ENCODE measurements at regions not wholly inside any gene's neighbourhood (a gene's known extent, or its start where the extent isn't known, plus 50 kb on each side); places are given as distances from the start of the nearest gene placed in this dataset.
"Not testable (repeated sequence)": the region's sequence is repeated elsewhere in the genome, so short reads cannot be mapped to it uniquely, and the experiment has no call there.

GRCh38 chr2:134027980-134028379 lies 225.9 kb upstream of the MGAT5 start:
- TF ChIP-seq CTCF (IDR thresholded peaks at IDR 0.05; ENCODE audit: insufficient read depth, low read length, missing control alignments) = no peak
- CTCF ChIA-PET = interaction anchor here (0.7 kb wide), 1 partner anchor 8 kb away, joined by 3 read pairs; no protein-coding TSS in a partner anchor
- POLR2A ChIA-PET = no interaction called here
- H3K4me3 ChIP-seq (ENCODE audit: low read depth, low read length) = no peak overlapping the region
- DNase-seq (ENCODE audit: low read depth, low spot score) = no peak

- no peak for TF ChIP-seq CTCF (IDR thresholded peaks at IDR 0.05; ENCODE audit: insufficient read depth, low read length, missing control alignments)
- POLR2A ChIA-PET = no interaction called here
- no peak overlapping the region for H3K4me3 ChIP-seq (ENCODE audit: low read depth, low read length)
- no peak for DNase-seq (ENCODE audit: low read depth, low spot score)
- CTCF ChIA-PET = no interaction called here
Observed at GRCh38 chr2:134029418-134029817, 224.5 kb upstream of the MGAT5 start.

GRCh38 chr2:134031539-134031938 lies 222.3 kb upstream of the MGAT5 start:
- POLR2A ChIA-PET = no interaction called here
- no peak for TF ChIP-seq CTCF (IDR thresholded peaks at IDR 0.05; ENCODE audit: insufficient read depth, low read length, missing control alignments)
- CTCF ChIA-PET = no interaction called here
- no peak overlapping the region for H3K4me3 ChIP-seq (ENCODE audit: low read depth, low read length)
- no peak for DNase-seq (ENCODE audit: low read depth, low spot score)

- POLR2A ChIA-PET = no interaction called here
- CTCF ChIA-PET = interaction anchor here (0.6 kb wide), 1 partner anchor 210 kb away, joined by 3 read pairs; no protein-coding TSS in a partner anchor
- no peak for TF ChIP-seq CTCF (IDR thresholded peaks at IDR 0.05; ENCODE audit: insufficient read depth, low read length, missing control alignments)
- DNase-seq (ENCODE audit: low read depth, low spot score) = no peak
- no peak overlapping the region for H3K4me3 ChIP-seq (ENCODE audit: low read depth, low read length)
Observed at GRCh38 chr2:134035605-134036370, 218.1 kb upstream of the MGAT5 start.

- no peak overlapping the region for H3K4me3 ChIP-seq (ENCODE audit: low read depth, low read length)
- POLR2A ChIA-PET = no interaction called here
- no peak for TF ChIP-seq CTCF (IDR thresholded peaks at IDR 0.05; ENCODE audit: insufficient read depth, low read length, missing control alignments)
- CTCF ChIA-PET = no interaction called here
- DNase-seq (ENCODE audit: low read depth, low spot score) = no peak
Observed at GRCh38 chr2:134039912-134040581, 213.8 kb upstream of the MGAT5 start.

GRCh38 chr2:134040626-134041172 lies 213.2 kb upstream of the MGAT5 start:
- POLR2A ChIA-PET; H3K4me3 ChIP-seq (ENCODE audit: low read depth, low read length); DNase-seq (ENCODE audit: low read depth, low spot score); CTCF ChIA-PET: not testable (repeated sequence)

All from AG04449 (cell line).